Transverse colon (tissue), 4 donors: ENCODE measurements at regions not wholly inside any gene's neighbourhood (a gene's known extent, or its start where the extent isn't known, plus 50 kb on each side); places are given as distances from the start of the nearest gene placed in this dataset.

Experiments used
- DNase-seq: peaks from one replicate; pipeline ENCODE4 v3.0.0-alpha.2; 2019
- H3K27ac ChIP-seq, 4 donors: fragments of 200-600 bp; sonication (generic); 2 replicates each; pipeline ENCODE4 v1.5.1; 2016 to 2018; ENCODE audit warnings: inconsistent platforms in 4 of 4
- H3K27me3 ChIP-seq: fragments of 200-600 bp; sonication (generic); 2 replicates; pipeline ENCODE4 v1.5.1; 2017; ENCODE audit warnings: inconsistent platforms
- H3K36me3 ChIP-seq, 4 donors: fragments of 200-600 bp; sonication (generic); 2 replicates each; pipeline ENCODE4 v1.5.1; 2017 to 2019; ENCODE audit warnings: inconsistent platforms in 4 of 4
- H3K4me1 ChIP-seq, 4 donors: fragments of 200-600 bp; sonication (generic); 2 replicates each; pipeline ENCODE4 v1.5.1; 2017 to 2020; ENCODE audit warnings: inconsistent platforms in 4 of 4
- H3K4me3 ChIP-seq, 4 donors: fragments of 200-600 bp; sonication (generic); 1 replicate in 1 of 4; 2 replicates in 3 of 4; pipeline versions ENCODE4 v1.5.1 to v1.6.1; 2017 to 2019; ENCODE audit warnings: inconsistent platforms in 4 of 4
- H3K9me3 ChIP-seq, 2 donors: fragments of 200-600 bp; sonication (generic); 2 replicates each; pipeline ENCODE4 v1.5.1; 2017 to 2019; ENCODE audit warnings: inconsistent platforms in 2 of 2
- EP300 ChIP-seq: sonication (generic); formaldehyde crosslinking; IDR thresholded peaks from one replicate; pipeline ENCODE4 v1.6.1; 2017; ENCODE audit warnings: antibody characterized with exemption, low read depth
- POLR2A ChIP-seq: fragments of 450-650 bp; IDR thresholded peaks from one replicate; pipeline ENCODE4 v1.6.1; 2016; ENCODE audit warnings: antibody characterized with exemption, mild to moderate bottlenecking, moderate library complexity
- POLR2AphosphoS5 ChIP-seq, 3 donors: sonication (generic); formaldehyde crosslinking; IDR thresholded peaks; one replicate each; pipeline ENCODE4 v1.6.1; 2016; ENCODE audit warnings: antibody characterized with exemption in 3 of 3
- WGBS, 2 donors: methylation state at CpG; one replicate each; pipeline ENCODE4 v1.1.5; 2018; ENCODE audit warnings: low coverage in 1 of 2; 5-methylcytosine and 5-hydroxymethylcytosine counted together
- in situ Hi-C, 4 donors: fragments of 200-750 bp; cut with MboI; loops; one replicate each; pipeline versions ENCODE4 v1.15.0 to v1.15.1; 2017; ENCODE audit warnings: low sequenced_read_pairs in 3 of 4, low pct_ligation_motif_present in 1 of 4, low pct_unique_long_range_greater_than_20kb in 1 of 4
- intact Hi-C: fragments of 100-400 bp; cut with DNase I; formaldehyde crosslinking; loops from one replicate; pipeline ENCODE4 v1.15.1; 2023; ENCODE audit warnings: low total_unique reads
- TF ChIP-seq, protein P1 (sequence below), 5 experiments: fragments of 200-600 bp in 3 of 5; fragments of 450-650 bp in 2 of 5; sonication (generic) in 3 of 5; IDR thresholded peaks; 1 replicate in 2 of 5; 2 replicates in 3 of 5; pipeline ENCODE4 v1.5.1; 2016 to 2017; ENCODE audit warnings: antibody characterized with exemption in 5 of 5, inconsistent platforms in 3 of 5, mild to moderate bottlenecking in 2 of 5, moderate library complexity in 1 of 5

DNA sequence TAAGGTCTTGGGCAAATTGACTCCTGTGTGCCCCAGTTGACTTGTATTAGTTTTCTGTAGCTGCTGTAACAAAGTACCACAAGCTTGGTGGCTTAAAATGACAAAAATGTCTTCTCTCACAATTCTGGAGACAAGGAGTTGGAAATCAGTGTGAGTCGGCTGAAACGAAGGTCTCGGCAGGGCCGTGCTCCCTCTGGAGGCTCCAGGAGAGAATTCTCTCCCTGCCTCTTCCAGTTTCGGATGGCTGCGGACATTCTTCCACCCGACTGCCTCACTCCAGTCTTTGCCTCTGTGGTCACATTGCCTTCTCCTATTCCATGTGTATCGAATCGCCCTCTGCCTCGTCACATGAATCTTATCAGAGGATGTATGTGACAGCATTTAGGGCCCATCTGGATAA is 66.0 kb upstream of the PHOX2B start:
- TF ChIP-seq, protein P1, sequence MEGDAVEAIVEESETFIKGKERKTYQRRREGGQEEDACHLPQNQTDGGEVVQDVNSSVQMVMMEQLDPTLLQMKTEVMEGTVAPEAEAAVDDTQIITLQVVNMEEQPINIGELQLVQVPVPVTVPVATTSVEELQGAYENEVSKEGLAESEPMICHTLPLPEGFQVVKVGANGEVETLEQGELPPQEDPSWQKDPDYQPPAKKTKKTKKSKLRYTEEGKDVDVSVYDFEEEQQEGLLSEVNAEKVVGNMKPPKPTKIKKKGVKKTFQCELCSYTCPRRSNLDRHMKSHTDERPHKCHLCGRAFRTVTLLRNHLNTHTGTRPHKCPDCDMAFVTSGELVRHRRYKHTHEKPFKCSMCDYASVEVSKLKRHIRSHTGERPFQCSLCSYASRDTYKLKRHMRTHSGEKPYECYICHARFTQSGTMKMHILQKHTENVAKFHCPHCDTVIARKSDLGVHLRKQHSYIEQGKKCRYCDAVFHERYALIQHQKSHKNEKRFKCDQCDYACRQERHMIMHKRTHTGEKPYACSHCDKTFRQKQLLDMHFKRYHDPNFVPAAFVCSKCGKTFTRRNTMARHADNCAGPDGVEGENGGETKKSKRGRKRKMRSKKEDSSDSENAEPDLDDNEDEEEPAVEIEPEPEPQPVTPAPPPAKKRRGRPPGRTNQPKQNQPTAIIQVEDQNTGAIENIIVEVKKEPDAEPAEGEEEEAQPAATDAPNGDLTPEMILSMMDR (IDR thresholded peaks at IDR 0.05) = no peak
- TF ChIP-seq EP300 (no peak), POLR2AphosphoS5 (IDR thresholded peaks at IDR 0.05) (no peak), POLR2A (no peak)
- Histone ChIP-seq H3K4me3 (no peak overlapping the region), H3K4me1 (no peaks in the 10 kb centered on the region), H3K36me3 (no peaks in the 10 kb centered on the region), H3K27me3 (no peaks in the 10 kb centered on the region), H3K27ac (no peak overlapping the region), H3K9me3 (no peaks in the 10 kb centered on the region)
- DNase-seq = no peak
- intact Hi-C loops = no loop called here
- in situ Hi-C loops = no loop called here
- 52 to 82% methylated on average over 3 to 10 of the region's 10 CpGs for WGBS, 2 donors

DNA sequence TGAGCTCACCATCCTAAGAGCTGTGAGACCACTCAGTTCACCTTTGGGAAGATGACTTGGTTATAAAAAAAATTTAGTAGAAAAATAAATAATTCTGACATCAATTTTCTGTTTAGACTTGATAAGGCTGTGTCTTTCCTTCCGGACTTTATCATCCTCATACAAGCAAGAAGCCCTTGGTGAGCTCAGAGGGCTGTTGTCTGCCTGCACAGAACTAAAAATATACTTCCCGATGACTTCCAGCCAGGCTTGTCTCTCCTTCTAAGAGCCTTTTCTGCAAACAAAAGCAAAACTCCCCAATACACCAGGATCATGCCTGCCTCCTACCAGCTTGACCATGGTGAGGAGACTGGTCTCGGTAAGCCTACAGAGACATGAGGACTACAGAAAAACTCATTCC is 58.3 kb upstream of the PHOX2B start:
- in situ Hi-C loops (no loop called here), intact Hi-C loops (no loop called here)
- Histone ChIP-seq H3K4me1 (no peaks in the 10 kb centered on the region), H3K4me3 (no peak overlapping the region), H3K9me3 (no peaks in the 10 kb centered on the region), H3K27ac (no peak overlapping the region), H3K27me3 (no peaks in the 10 kb centered on the region), H3K36me3 (no peaks in the 10 kb centered on the region)
- TF ChIP-seq, protein P1 (IDR thresholded peaks at IDR 0.05) = no peak
- no peak for TF ChIP-seq EP300
- no peak for TF ChIP-seq POLR2AphosphoS5 (IDR thresholded peaks at IDR 0.05)
- TF ChIP-seq POLR2A = no peak
- no peak for DNase-seq
- 77 to 100% methylated on average over 2 to 3 of the region's 3 CpGs for WGBS, 2 donors

DNA sequence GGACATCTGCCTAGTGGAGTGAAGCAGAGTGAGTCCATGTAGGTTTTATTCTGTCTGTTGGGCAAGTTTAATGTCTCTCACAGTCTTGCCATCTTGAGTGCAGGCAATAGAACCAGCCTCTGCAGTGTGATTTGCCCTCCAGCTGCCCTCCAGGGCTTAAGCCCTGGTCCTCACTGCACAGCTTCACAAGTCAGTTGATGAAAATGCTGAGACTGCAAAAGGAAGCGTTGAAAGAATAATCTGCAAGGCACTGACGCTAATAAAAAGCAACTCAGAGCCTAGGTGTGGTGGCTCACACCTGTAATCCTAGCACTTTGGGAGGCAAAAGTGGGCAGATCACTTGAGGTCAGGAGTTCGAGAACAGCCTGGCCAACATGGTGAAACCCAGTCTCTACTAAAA is 54.1 kb upstream of the PHOX2B start:
- Histone ChIP-seq H3K27ac (no peak overlapping the region), H3K9me3 (no peaks in the 10 kb centered on the region), H3K4me3 (no peak overlapping the region), H3K4me1 (no peaks in the 10 kb centered on the region), H3K36me3 (no peaks in the 10 kb centered on the region), H3K27me3 (no peaks in the 10 kb centered on the region)
- in situ Hi-C loops = no loop called here
- intact Hi-C loops = no loop called here
- TF ChIP-seq EP300 = no peak
- TF ChIP-seq, protein P1 (IDR thresholded peaks at IDR 0.05) = no peak
- TF ChIP-seq POLR2A = no peak
- no peak for TF ChIP-seq POLR2AphosphoS5 (IDR thresholded peaks at IDR 0.05)
- 84% methylated on average over 3 of the region's 3 CpGs; no CpG with 5 or more reads in 1 of the 2 donors for WGBS, 2 donors
- no peak for DNase-seq

- Histone ChIP-seq H3K4me3 (no peak overlapping the region), H3K9me3 (no peaks in the 10 kb centered on the region), H3K36me3 (no peaks in the 10 kb centered on the region), H3K27ac (no peak overlapping the region), H3K4me1 (no peaks in the 10 kb centered on the region), H3K27me3 (no peaks in the 10 kb centered on the region)
- intact Hi-C loops = no loop called here
- TF ChIP-seq, protein P1 (IDR thresholded peaks at IDR 0.05) = no peak
- in situ Hi-C loops = no loop called here
- DNase-seq = no peak
- WGBS, 2 donors = 64 to 67% methylated on average over 1 of the region's 1 CpG
Observed at GRCh38 chr4:41799126-41799525, 50.6 kb upstream of the PHOX2B start.
